CD14-positive monocyte (primary cell): ENCODE measurements at regions not wholly inside any gene's neighbourhood (a gene's known extent, or its start where the extent isn't known, plus 50 kb on each side); places are given as distances from the start of the nearest gene placed in this dataset.

ENCODE experiments used
- DNase-seq, 3 donors: peaks; one replicate each; pipeline ENCODE4 v3.0.0-alpha.2; 2011 to 2022
- H2AFZ ChIP-seq: 2 replicates; pipeline ENCODE4 v1.6.0; 2012; ENCODE audit warnings: mild to moderate bottlenecking, low read depth, low read length, inconsistent platforms; ENCODE audit not compliant: insufficient read depth, poor library complexity, severe bottlenecking
- H3K27ac ChIP-seq, 2 donors: 1 replicate in 1 of 2; 2 replicates in 1 of 2; pipeline ENCODE4 v1.5.1; 2012 to 2013; ENCODE audit warnings: low read length in 2 of 2, control low read depth in 1 of 2, inconsistent platforms in 1 of 2, low read depth in 1 of 2, mild to moderate bottlenecking in 1 of 2
- H3K27me3 ChIP-seq, 2 donors: one replicate each; pipeline versions ENCODE4 v1.6.0 to v1.6.1; 2011 to 2013; ENCODE audit warnings: low read length in 2 of 2; ENCODE audit not compliant: control insufficient read depth in 2 of 2, insufficient read depth in 2 of 2
- H3K36me3 ChIP-seq, 2 donors: replicated peaks in 1 of 2; 1 replicate in 1 of 2; 2 replicates in 1 of 2; pipeline versions ENCODE4 v1.5.1 to v1.6.1; 2012 to 2013; ENCODE audit warnings: low read length in 2 of 2, control low read depth in 1 of 2, inconsistent platforms in 1 of 2, mild to moderate bottlenecking in 1 of 2; ENCODE audit not compliant: insufficient read depth in 2 of 2, control insufficient read depth in 1 of 2
- H3K4me1 ChIP-seq, 2 donors: 1 replicate in 1 of 2; 2 replicates in 1 of 2; pipeline versions ENCODE4 v1.5.1 to v1.6.1; 2012 to 2013; ENCODE audit warnings: low read length in 2 of 2, control low read depth in 1 of 2, inconsistent platforms in 1 of 2, mild to moderate bottlenecking in 1 of 2, moderate library complexity in 1 of 2; ENCODE audit not compliant: insufficient read depth in 2 of 2, control insufficient read depth in 1 of 2
- H3K4me2 ChIP-seq: replicated peaks from 2 replicates; pipeline ENCODE3; 2012; ENCODE audit warnings: low read length, moderate library complexity, mild to moderate bottlenecking; ENCODE audit not compliant: poor library complexity, severe bottlenecking; ENCODE audit errors: extremely low read depth
- H3K4me3 ChIP-seq, 3 experiments: fragments of 200-600 bp in 1 of 3; sonication (generic) in 1 of 3; replicated peaks in 1 of 3; 1 replicate in 2 of 3; 2 replicates in 1 of 3; pipeline ENCODE4 v1.5.1; 2011 to 2013; ENCODE audit warnings: low read length in 3 of 3, mild to moderate bottlenecking in 3 of 3, control low read depth in 2 of 3, low read depth in 2 of 3, inconsistent platforms in 1 of 3, moderate library complexity in 1 of 3
- H3K79me2 ChIP-seq: 2 replicates; pipeline ENCODE4 v1.6.0; 2012; ENCODE audit warnings: mild to moderate bottlenecking, control low read depth, inconsistent platforms, low read length, moderate library complexity; ENCODE audit not compliant: insufficient read depth
- H3K9ac ChIP-seq: 2 replicates; pipeline ENCODE4 v1.6.0; 2017; ENCODE audit warnings: low read length, mild to moderate bottlenecking; ENCODE audit not compliant: insufficient read depth, poor library complexity, severe bottlenecking
- H3K9me3 ChIP-seq, 2 donors: replicated peaks in 1 of 2; 1 replicate in 1 of 2; 2 replicates in 1 of 2; pipeline versions ENCODE4 v1.5.1 to v1.6.1; 2012 to 2013; ENCODE audit warnings: low read length in 2 of 2, control low read depth in 1 of 2; ENCODE audit not compliant: control insufficient read depth in 1 of 2, insufficient read depth in 1 of 2
- H4K20me1 ChIP-seq: 2 replicates; pipeline ENCODE4 v1.6.0; 2012; ENCODE audit warnings: mild to moderate bottlenecking, low read length, control low read depth, moderate library complexity; ENCODE audit not compliant: insufficient read depth
- H3K27ac Mint-ChIP-seq, 7 donors: one replicate each; pipeline ENCODE4 v1.8.0; 2020; ENCODE audit warnings: mild to moderate bottlenecking in 7 of 7, mixed read lengths in 7 of 7, moderate library complexity in 6 of 7, inconsistent platforms in 2 of 7
- H3K27me3 Mint-ChIP-seq, 3 donors: one replicate each; pipeline ENCODE4 v1.8.0; 2021 to 2022; ENCODE audit warnings: low read depth in 3 of 3, mild to moderate bottlenecking in 3 of 3, mixed read lengths in 3 of 3, moderate library complexity in 3 of 3, inconsistent platforms in 1 of 3
- H3K36me3 Mint-ChIP-seq, 2 donors: one replicate each; pipeline ENCODE4 v1.8.0; 2020; ENCODE audit warnings: mixed read lengths in 2 of 2, inconsistent platforms in 1 of 2, mild to moderate bottlenecking in 1 of 2
- H3K4me1 Mint-ChIP-seq: one replicate; pipeline ENCODE4 v1.8.0; 2020; ENCODE audit warnings: mild to moderate bottlenecking, mixed read lengths
- H3K4me3 Mint-ChIP-seq, 2 donors: one replicate each; pipeline ENCODE4 v1.8.0; 2020; ENCODE audit warnings: mild to moderate bottlenecking in 2 of 2, mixed read lengths in 2 of 2, moderate library complexity in 1 of 2
- H3K9me3 Mint-ChIP-seq, 7 donors: one replicate each; pipeline ENCODE4 v1.8.0; 2020 to 2022; ENCODE audit warnings: mixed read lengths in 7 of 7, mild to moderate bottlenecking in 6 of 7, moderate library complexity in 6 of 7, inconsistent platforms in 2 of 7
- CTCF ChIP-seq: fragments of 200-600 bp; IDR thresholded peaks from one replicate; pipeline ENCODE4 v1.8.0; 2022; ENCODE audit warnings: antibody characterized with exemption, mild to moderate bottlenecking
- WGBS: methylation state at CpG from one replicate; pipeline ENCODE4 v1.1.5; 2013; ENCODE audit warnings: missing lambda C conversion rate; ENCODE audit not compliant: insufficient coverage; 5-methylcytosine and 5-hydroxymethylcytosine counted together
- intact Hi-C, 2 donors: fragments of 100-400 bp; cut with micrococcal nuclease; formaldehyde crosslinking; loops; one replicate each; pipeline versions ENCODE4 v1.15.0 to v1.15.1; 2023

GRCh38 chr17:79511471-79511870, 99.4 kb downstream of the RBFOX3 start:
- no peak overlapping the region for H3K27ac ChIP-seq
- 89% methylated on average over 8 of the region's 12 CpGs for WGBS

GRCh38 chr17:79510071-79510470, 100.8 kb downstream of the RBFOX3 start:
- H3K79me2 ChIP-seq = no peaks in the 10 kb centered on the region
- Mint-ChIP-seq H3K4me1 (no peaks in the 10 kb centered on the region), H3K27ac (no peak overlapping the region), H3K27me3 (peaks cover 2 to 6% (median 5%) of the 10 kb centered on the region in 3 donors), H3K9me3 (peaks cover 4 to 33% (median 14%) of the 10 kb centered on the region in 7 donors), H3K36me3 (no peaks in the 10 kb centered on the region), H3K4me3 (no peak overlapping the region)
- H3K27me3 ChIP-seq = no peaks in the 10 kb centered on the region
- H2AFZ ChIP-seq = no peak overlapping the region
- no peak for TF ChIP-seq CTCF
- no peak for DNase-seq
- intact Hi-C loops = no loop called here
- H3K4me3 ChIP-seq = no peak overlapping the region
- no peak overlapping the region for H3K9ac ChIP-seq
- peaks cover 23 to 36% of the 10 kb centered on the region in 2 donors for H3K9me3 ChIP-seq
- H3K4me2 ChIP-seq = no peak overlapping the region
- no peak overlapping the region for H3K27ac ChIP-seq
- WGBS = 94% methylated on average over 16 of the region's 18 CpGs
- no peaks in the 10 kb centered on the region for H3K36me3 ChIP-seq
- H3K4me1 ChIP-seq = no peaks in the 10 kb centered on the region
- no peaks in the 10 kb centered on the region for H4K20me1 ChIP-seq

More at GRCh38 chr17:79511471-79511870, 99.4 kb downstream of the RBFOX3 start:
- no peak overlapping the region for H3K9ac ChIP-seq
- no peaks in the 10 kb centered on the region for H4K20me1 ChIP-seq
- TF ChIP-seq CTCF = no peak
- H2AFZ ChIP-seq = no peak overlapping the region
- Mint-ChIP-seq H3K4me1 (no peaks in the 10 kb centered on the region), H3K9me3 (peaks cover 4 to 33% (median 14%) of the 10 kb centered on the region in 7 donors), H3K4me3 (no peak overlapping the region), H3K27me3 (peaks cover 2 to 6% (median 5%) of the 10 kb centered on the region in 3 donors), H3K36me3 (no peaks in the 10 kb centered on the region), H3K27ac (no peak overlapping the region)
- intact Hi-C loops = no loop called here
- H3K9me3 ChIP-seq = peaks cover 23 to 36% of the 10 kb centered on the region in 2 donors
- no peaks in the 10 kb centered on the region for H3K36me3 ChIP-seq
- H3K79me2 ChIP-seq = no peaks in the 10 kb centered on the region
- no peak overlapping the region for H3K4me2 ChIP-seq
- H3K4me1 ChIP-seq = no peaks in the 10 kb centered on the region
- DNase-seq = no peak
- H3K27me3 ChIP-seq = no peaks in the 10 kb centered on the region
- no peak overlapping the region for H3K4me3 ChIP-seq
